ENCODE measurements at regions not wholly inside any gene's neighbourhood (a gene's known extent, or its start where the extent isn't known, plus 50 kb on each side); places are given as distances from the start of the nearest gene placed in this dataset.

- TF ChIP-seq CTCF (conservative IDR thresholded peaks at IDR 0.05; ENCODE audit: low read length): no peak
- TF ChIP-seq EZH2phosphoT487 (IDR thresholded peaks at IDR 0.05; ENCODE audit: borderline replicate concordance, low read depth, low read length): no peak
These were observed 64.7 kb upstream of the CREB3L1 start for GRCh38 chr11:46212720-46213119.
